Stimulated activated CD4-positive, alpha-beta T cell treated with anti-CD3 and anti-CD28 coated beads, Interleukin-15, amount 100 ng/mL, for 24 hours (primary cell): ENCODE measurements at regions not wholly inside any gene's neighbourhood (a gene's known extent, or its start where the extent isn't known, plus 50 kb on each side); places are given as distances from the start of the nearest gene placed in this dataset.
A peak's percentile ranks its signal among the peaks of the same experiment; 100 is the strongest.

Experiments
- DNase-seq: peaks from one replicate; pipeline ENCODE4 v3.0.0-alpha.2; 2020

GRCh38 chr6:133698272-133698671, 190.6 kb upstream of the TCF21 start:
- no peak for DNase-seq

- DNase-seq: no peak
Observed at GRCh38 chr6:133699741-133700385, 189.1 kb upstream of the TCF21 start.

- DNase-seq: no peak
Observed at GRCh38 chr6:133701633-133702331, 187.1 kb upstream of the TCF21 start.

GRCh38 chr6:133704371-133704770, 184.5 kb upstream of the TCF21 start:
- DNase-seq: no peak

GRCh38 chr6:133705066-133705465, 183.8 kb upstream of the TCF21 start:
- no peak for DNase-seq

- no peak for DNase-seq
Observed at GRCh38 chr6:133705731-133706130, 183.2 kb upstream of the TCF21 start.

- DNase-seq: peak; percentile 2
Observed at GRCh38 chr6:133707456-133707855, 181.5 kb upstream of the TCF21 start.

- peak; percentile 15 for DNase-seq
Observed at GRCh38 chr6:133710826-133711225, 178.1 kb upstream of the TCF21 start.

GRCh38 chr6:133715270-133715669, 173.6 kb upstream of the TCF21 start:
- no peak for DNase-seq

GRCh38 chr6:133724726-133725125, 164.2 kb upstream of the TCF21 start:
- no peak for DNase-seq

- no peak for DNase-seq
Observed at GRCh38 chr6:133726188-133726587, 162.7 kb upstream of the TCF21 start.

GRCh38 chr6:133730881-133731280, 158.0 kb upstream of the TCF21 start:
- DNase-seq: no peak

GRCh38 chr6:133740218-133740617, 148.7 kb upstream of the TCF21 start:
- DNase-seq: no peak

GRCh38 chr6:133740816-133741215, 148.1 kb upstream of the TCF21 start:
- DNase-seq: no peak

GRCh38 chr6:133741375-133741861, 147.5 kb upstream of the TCF21 start:
- no peak for DNase-seq

- no peak for DNase-seq
Observed at GRCh38 chr6:133743621-133744020, 145.3 kb upstream of the TCF21 start.

GRCh38 chr6:133746417-133746770, 142.5 kb upstream of the TCF21 start:
- no peak for DNase-seq

GRCh38 chr6:133748628-133749027, 140.3 kb upstream of the TCF21 start:
- DNase-seq: no peak

- DNase-seq: no peak
Observed at GRCh38 chr6:133749427-133749826, 139.5 kb upstream of the TCF21 start.

GRCh38 chr6:133752129-133752528, 136.8 kb upstream of the TCF21 start:
- no peak for DNase-seq

GRCh38 chr6:133753756-133754155, 135.2 kb upstream of the TCF21 start:
- DNase-seq: no peak

- no peak for DNase-seq
Observed at GRCh38 chr6:133754298-133754697, 134.6 kb upstream of the TCF21 start.

GRCh38 chr6:133756078-133756695, 132.7 kb upstream of the TCF21 start:
- DNase-seq: no peak

- no peak for DNase-seq
Observed at GRCh38 chr6:133757335-133757734, 131.6 kb upstream of the TCF21 start.
